Vagina (tissue), 2 donors: ENCODE measurements at regions not wholly inside any gene's neighbourhood (a gene's known extent, or its start where the extent isn't known, plus 50 kb on each side); places are given as distances from the start of the nearest gene placed in this dataset.
"Not testable (repeated sequence)": the region's sequence is repeated elsewhere in the genome, so short reads cannot be mapped to it uniquely, and the experiment has no call there.

Source experiments
- DNase-seq, 2 donors: peaks; one replicate each; pipeline ENCODE4 v3.0.0-alpha.2; 2017; ENCODE audit errors: extremely low spot score in 2 of 2
- H3K27ac ChIP-seq: fragments of 200-600 bp; sonication (generic); one replicate; pipeline ENCODE4 v1.5.1; 2019
- H3K27me3 ChIP-seq: fragments of 200-600 bp; sonication (generic); one replicate; pipeline ENCODE4 v1.5.1; 2019
- H3K36me3 ChIP-seq, 2 donors: fragments of 200-600 bp; sonication (generic); one replicate each; pipeline ENCODE4 v1.5.1; 2017 to 2019
- H3K4me1 ChIP-seq: fragments of 200-600 bp; sonication (generic); one replicate; pipeline ENCODE4 v1.5.1; 2019
- H3K4me3 ChIP-seq, 2 donors: fragments of 200-600 bp; sonication (generic); 1 replicate in 1 of 2; 2 replicates in 1 of 2; pipeline ENCODE4 v1.5.1; 2016 to 2019
- H3K9me3 ChIP-seq: fragments of 200-600 bp; sonication (generic); one replicate; pipeline ENCODE4 v1.5.1; 2019
- POLR2A ChIP-seq, 2 donors: fragments of 450-650 bp; IDR thresholded peaks; one replicate each; pipeline ENCODE4 v1.6.1; 2017; ENCODE audit warnings: antibody characterized with exemption in 2 of 2, mild to moderate bottlenecking in 2 of 2, moderate library complexity in 2 of 2
- POLR2AphosphoS5 ChIP-seq, 2 donors: sonication (generic); formaldehyde crosslinking; IDR thresholded peaks; one replicate each; pipeline ENCODE4 v1.9.0; 2017; ENCODE audit warnings: antibody characterized with exemption in 2 of 2, mild to moderate bottlenecking in 2 of 2, low read depth in 1 of 2; ENCODE audit not compliant: insufficient read depth in 1 of 2
- intact Hi-C: fragments of 100-400 bp; cut with DNase I; formaldehyde crosslinking; loops from one replicate; pipeline ENCODE4 v1.15.1; 2023
- TF ChIP-seq, protein P1 (sequence below), 3 experiments: fragments of 450-650 bp in 2 of 3; fragments of 200-600 bp in 1 of 3; sonication (generic) in 1 of 3; IDR thresholded peaks; one replicate each; pipeline ENCODE4 v1.5.1; 2017 to 2019; ENCODE audit warnings: antibody characterized with exemption in 3 of 3, mild to moderate bottlenecking in 2 of 3, moderate library complexity in 2 of 3

GRCh38 chr15:77934516-77934915 is 143.0 kb downstream of the TBC1D2B start:
- H3K9me3 ChIP-seq, H3K36me3 ChIP-seq, intact Hi-C loops, H3K4me3 ChIP-seq, H3K4me1 ChIP-seq, DNase-seq, H3K27ac ChIP-seq, H3K27me3 ChIP-seq: not testable (repeated sequence)

- H3K4me1 ChIP-seq, H3K27me3 ChIP-seq, DNase-seq, H3K27ac ChIP-seq, H3K36me3 ChIP-seq, H3K9me3 ChIP-seq, intact Hi-C loops, H3K4me3 ChIP-seq: not testable (repeated sequence)
Measured at GRCh38 chr15:77930907-77931306, 146.6 kb downstream of the TBC1D2B start.

DNA sequence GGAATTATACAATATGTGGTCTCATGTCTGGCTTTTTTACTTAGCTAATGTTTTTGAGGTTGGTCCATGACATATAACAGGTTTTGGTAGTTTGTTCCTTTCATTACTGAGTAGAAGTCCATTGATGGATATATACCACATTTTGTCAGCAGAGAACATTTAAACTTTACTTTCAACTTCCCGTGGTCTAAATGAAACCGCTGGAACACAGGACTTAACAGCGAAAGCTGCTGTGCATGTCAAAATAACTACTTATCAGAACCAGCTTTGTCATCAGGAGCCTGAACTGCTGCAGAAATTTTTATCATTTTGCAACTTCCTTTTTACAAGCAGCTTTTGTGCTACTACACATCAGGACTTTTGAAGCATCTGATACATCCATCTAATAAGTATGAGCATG is 147.0 kb downstream of the TBC1D2B start:
- H3K4me1 ChIP-seq, H3K9me3 ChIP-seq, H3K36me3 ChIP-seq, H3K4me3 ChIP-seq, intact Hi-C loops, H3K27me3 ChIP-seq, DNase-seq, H3K27ac ChIP-seq: not testable (repeated sequence)

- H3K36me3 ChIP-seq, H3K4me1 ChIP-seq, H3K9me3 ChIP-seq, H3K4me3 ChIP-seq, intact Hi-C loops, H3K27ac ChIP-seq, H3K27me3 ChIP-seq: not testable (repeated sequence)
- DNase-seq, result peak in 1 of 2 donors; percentile 37
Measured at GRCh38 chr15:77926789-77927188, 150.7 kb downstream of the TBC1D2B start.

DNA sequence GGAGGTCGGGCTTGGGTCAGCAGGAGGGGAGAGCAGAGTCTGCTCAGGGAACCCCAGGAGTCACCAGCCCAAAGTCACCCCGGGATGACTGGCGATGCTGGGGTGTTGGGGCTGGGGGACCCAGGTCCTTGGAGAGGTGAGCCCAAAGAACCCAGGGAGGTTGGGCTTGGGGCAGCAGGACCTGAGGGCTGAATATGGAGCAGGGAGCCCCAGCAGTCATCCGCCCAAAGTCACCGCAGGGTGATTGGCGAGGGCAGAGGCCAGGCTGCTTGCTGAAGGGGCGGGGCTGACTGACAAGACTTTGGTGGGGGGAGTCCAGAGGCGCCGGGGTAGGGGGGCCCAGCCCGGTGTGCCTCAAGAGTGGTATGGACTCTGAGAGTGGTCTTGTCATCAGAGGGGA is 151.2 kb downstream of the TBC1D2B start:
- H3K9me3 ChIP-seq, H3K27ac ChIP-seq, H3K4me1 ChIP-seq, H3K36me3 ChIP-seq, H3K4me3 ChIP-seq, intact Hi-C loops, H3K27me3 ChIP-seq: not testable (repeated sequence)
- DNase-seq, result peak in 1 of 2 donors; percentile 19

- H3K27ac ChIP-seq, intact Hi-C loops, H3K27me3 ChIP-seq, H3K4me1 ChIP-seq, H3K9me3 ChIP-seq, H3K36me3 ChIP-seq, H3K4me3 ChIP-seq: not testable (repeated sequence)
- peak in 1 of 2 donors; percentile 19 for DNase-seq
Measured at GRCh38 chr15:77925101-77925500, 152.4 kb downstream of the TBC1D2B start.

- H3K27ac ChIP-seq, result no peak overlapping the region
- DNase-seq, result peak in 1 of 2 donors; percentile 14
- TF ChIP-seq POLR2A (IDR thresholded peaks at IDR 0.05), result no peak
- H3K9me3 ChIP-seq, result no peaks in the 10 kb centered on the region
- no peaks in the 10 kb centered on the region for H3K4me1 ChIP-seq
- no peaks in the 10 kb centered on the region for H3K36me3 ChIP-seq
- intact Hi-C loops, result no loop called here
- no peaks in the 10 kb centered on the region for H3K27me3 ChIP-seq
- H3K4me3 ChIP-seq, result no peak overlapping the region
Measured at GRCh38 chr15:77921664-77922063, 155.8 kb downstream of the TBC1D2B start.

GRCh38 chr15:77916966-77917635 is 160.4 kb downstream of the TBC1D2B start:
- DNase-seq, H3K27ac ChIP-seq, H3K4me1 ChIP-seq, intact Hi-C loops, H3K27me3 ChIP-seq, H3K9me3 ChIP-seq, H3K4me3 ChIP-seq, H3K36me3 ChIP-seq: not testable (repeated sequence)

DNA sequence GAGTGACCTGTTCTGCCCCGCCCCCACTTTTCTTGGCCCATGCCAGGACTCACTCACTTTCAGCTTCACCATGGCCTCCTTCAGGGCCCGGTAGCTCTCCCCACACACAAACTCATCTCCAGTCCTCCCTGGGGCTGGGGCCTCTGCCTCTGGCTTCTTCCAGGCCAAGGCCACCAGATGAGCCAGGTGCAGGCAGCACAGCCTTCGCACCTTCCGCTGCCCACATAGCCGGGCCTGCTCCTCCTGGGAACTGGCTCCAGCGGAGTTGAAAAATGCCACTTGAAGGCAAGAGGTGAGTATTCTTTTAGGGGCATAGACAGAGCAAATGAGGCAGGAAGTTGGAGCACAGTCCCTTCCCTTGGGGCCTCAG is 161.6 kb downstream of the TBC1D2B start:
- H3K4me1 ChIP-seq, H3K27ac ChIP-seq, intact Hi-C loops, H3K9me3 ChIP-seq, H3K27me3 ChIP-seq, DNase-seq, H3K4me3 ChIP-seq, H3K36me3 ChIP-seq: not testable (repeated sequence)

DNA sequence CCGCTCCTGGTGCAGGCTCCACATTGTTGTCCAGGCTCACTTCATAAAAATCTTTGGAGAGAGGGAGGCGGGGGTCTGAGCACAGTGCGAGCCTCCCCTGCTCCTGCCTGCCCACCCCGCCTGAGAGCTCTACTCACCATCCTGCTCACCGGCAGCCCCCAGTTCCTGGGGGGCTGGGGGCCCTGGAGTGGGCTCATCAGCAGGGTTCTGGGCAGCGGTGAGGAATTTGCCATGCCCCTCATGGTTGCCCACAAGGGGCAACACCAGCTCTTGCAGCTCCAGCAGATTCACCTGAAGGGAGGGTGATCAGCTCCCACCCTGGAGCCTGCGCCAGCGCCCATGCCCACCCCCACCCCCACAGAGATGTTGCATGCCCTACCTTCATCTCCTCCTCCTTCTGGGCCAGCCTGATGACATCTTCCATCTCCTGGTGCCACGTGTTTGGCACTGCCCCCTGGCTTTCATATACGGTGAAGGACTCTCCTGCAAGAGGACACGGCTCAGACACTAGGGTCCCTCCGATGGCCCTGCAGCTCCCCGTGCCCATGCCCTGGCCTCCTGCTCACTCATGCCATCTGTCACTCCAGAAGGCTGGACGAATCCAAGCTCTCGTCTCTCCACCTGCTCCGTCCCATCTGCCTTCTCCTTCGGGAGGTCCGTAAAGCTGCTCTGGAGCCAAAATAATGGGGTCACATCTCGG is 162.1 kb downstream of the TBC1D2B start:
- Histone ChIP-seq H3K4me1 (peaks cover under 1% of the 10 kb centered on the region), H3K4me3 (no peak overlapping the region), H3K36me3 (no peaks in the 10 kb centered on the region), H3K27ac (no peak overlapping the region), H3K27me3 (no peaks in the 10 kb centered on the region), H3K9me3 (no peaks in the 10 kb centered on the region)
- intact Hi-C loops, result no loop called here
- DNase-seq, result no peak
- no peak for TF ChIP-seq POLR2A (IDR thresholded peaks at IDR 0.05)
- no peak for TF ChIP-seq POLR2AphosphoS5 (IDR thresholded peaks at IDR 0.05; ENCODE audit: insufficient read depth in 1 of 2, low read depth in 1 of 2)
- TF ChIP-seq, protein P1, sequence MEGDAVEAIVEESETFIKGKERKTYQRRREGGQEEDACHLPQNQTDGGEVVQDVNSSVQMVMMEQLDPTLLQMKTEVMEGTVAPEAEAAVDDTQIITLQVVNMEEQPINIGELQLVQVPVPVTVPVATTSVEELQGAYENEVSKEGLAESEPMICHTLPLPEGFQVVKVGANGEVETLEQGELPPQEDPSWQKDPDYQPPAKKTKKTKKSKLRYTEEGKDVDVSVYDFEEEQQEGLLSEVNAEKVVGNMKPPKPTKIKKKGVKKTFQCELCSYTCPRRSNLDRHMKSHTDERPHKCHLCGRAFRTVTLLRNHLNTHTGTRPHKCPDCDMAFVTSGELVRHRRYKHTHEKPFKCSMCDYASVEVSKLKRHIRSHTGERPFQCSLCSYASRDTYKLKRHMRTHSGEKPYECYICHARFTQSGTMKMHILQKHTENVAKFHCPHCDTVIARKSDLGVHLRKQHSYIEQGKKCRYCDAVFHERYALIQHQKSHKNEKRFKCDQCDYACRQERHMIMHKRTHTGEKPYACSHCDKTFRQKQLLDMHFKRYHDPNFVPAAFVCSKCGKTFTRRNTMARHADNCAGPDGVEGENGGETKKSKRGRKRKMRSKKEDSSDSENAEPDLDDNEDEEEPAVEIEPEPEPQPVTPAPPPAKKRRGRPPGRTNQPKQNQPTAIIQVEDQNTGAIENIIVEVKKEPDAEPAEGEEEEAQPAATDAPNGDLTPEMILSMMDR (IDR thresholded peaks at IDR 0.05), result no peak

DNA sequence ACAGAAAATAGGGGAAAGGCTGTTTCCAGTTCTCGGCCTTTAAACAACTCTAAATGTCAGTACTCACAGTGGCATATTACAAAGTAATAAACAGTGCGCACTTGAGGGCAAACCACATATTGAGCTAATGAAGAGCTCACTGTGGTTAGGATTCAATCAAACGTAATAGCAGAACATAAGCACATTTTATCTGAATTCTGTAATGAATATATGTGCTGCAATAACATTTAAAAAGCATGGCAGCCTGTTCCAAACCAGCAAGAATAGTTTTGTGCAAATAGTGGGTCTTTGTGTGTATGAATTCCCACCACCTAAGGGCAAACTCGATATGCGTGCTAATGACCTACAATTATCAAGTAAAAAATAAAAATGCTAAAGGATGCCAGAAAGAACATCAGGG is 163.0 kb downstream of the TBC1D2B start:
- H3K36me3 ChIP-seq, H3K4me3 ChIP-seq, H3K4me1 ChIP-seq, H3K27me3 ChIP-seq, DNase-seq, H3K9me3 ChIP-seq, H3K27ac ChIP-seq, intact Hi-C loops: not testable (repeated sequence)
